ENCODE measurements at regions not wholly inside any gene's neighbourhood (a gene's known extent, or its start where the extent isn't known, plus 50 kb on each side); places are given as distances from the start of the nearest gene placed in this dataset.

- Mint-ChIP-seq H3K4me3 (no peak overlapping the region), H3K4me1 (peaks cover 5 to 6% of the 10 kb centered on the region in 2 experiments), H3K27me3 (ENCODE audit: low read depth) (no peaks in the 10 kb centered on the region; the same call in 1 of the 2 replicates), H3K9me3 (peaks cover 7 to 10% of the 10 kb centered on the region in 2 experiments; a peak in 4 of 5 replicates), H3K27ac (no peak overlapping the region), H3K36me3 (ENCODE audit: insufficient read depth in 1 of 3, low read depth in 3 of 3) (peaks cover 0 to 2% (median 0%) of the 10 kb centered on the region in 3 experiments; a peak in 1 of 7 replicates)
- no peak overlapping the region for H2BK20ac ChIP-seq (ENCODE audit: low read depth, low read length, poor library complexity, severe bottlenecking)
- H2AK5ac ChIP-seq (ENCODE audit: insufficient read length, low read length) = no peak overlapping the region
- no peak overlapping the region for H3K9ac ChIP-seq (ENCODE audit: extremely low read depth, insufficient read length, low read length)
- no peak overlapping the region for H3K56ac ChIP-seq (ENCODE audit: insufficient read length, low read depth, low read length)
- no peak overlapping the region for H2BK5ac ChIP-seq (ENCODE audit: insufficient read length, low read length)
- H2BK120ac ChIP-seq (ENCODE audit: low read depth, low read length, poor library complexity, severe bottlenecking) = no peak overlapping the region
- DNase-seq = no peak
- no peak overlapping the region for H3K4ac ChIP-seq (ENCODE audit: low read depth, low read length)
- no peak overlapping the region for H4K8ac ChIP-seq (replicated peaks; ENCODE audit: insufficient read length, low read depth, low read length)
- H3K27me3 ChIP-seq (ENCODE audit: insufficient read depth, low read length) = no peaks in the 10 kb centered on the region
- no peaks in the 10 kb centered on the region for H3K79me2 ChIP-seq (ENCODE audit: insufficient read depth, low read length)
- no peaks in the 10 kb centered on the region for H3K23me2 ChIP-seq (ENCODE audit: insufficient read length, low read depth, low read length, poor library complexity, severe bottlenecking)
- H3K4me1 ChIP-seq (ENCODE audit: insufficient read depth, low read length) = no peaks in the 10 kb centered on the region
- no peak overlapping the region for H2BK15ac ChIP-seq (ENCODE audit: low read depth, low read length)
- no peaks in the 10 kb centered on the region for H3K9me3 ChIP-seq (ENCODE audit: control insufficient read depth, low read depth, low read length)
- no peak for TF ChIP-seq CTCF (conservative IDR thresholded peaks at IDR 0.05)
- H2AFZ ChIP-seq (ENCODE audit: low read length) = no peak overlapping the region
- H3K14ac ChIP-seq (ENCODE audit: insufficient read depth, low read length) = no peak overlapping the region
- no peak overlapping the region for H3K4me2 ChIP-seq (ENCODE audit: insufficient read depth, insufficient read length, low read length)
- H3K23ac ChIP-seq (ENCODE audit: insufficient read length, low read depth, low read length) = no peak overlapping the region
- H4K5ac ChIP-seq (ENCODE audit: insufficient read length, low read depth, low read length) = no peak overlapping the region
- H3K18ac ChIP-seq (ENCODE audit: insufficient read length, low read depth, low read length) = no peak overlapping the region
- H4K20me1 ChIP-seq (ENCODE audit: control insufficient read depth, insufficient read depth, insufficient read length) = no peaks in the 10 kb centered on the region
- H4K91ac ChIP-seq (ENCODE audit: insufficient read length, low read depth, low read length) = no peak overlapping the region
- no peak overlapping the region for H3K27ac ChIP-seq (ENCODE audit: insufficient read length, low read depth, low read length)
- no peaks in the 10 kb centered on the region for H3K79me1 ChIP-seq (ENCODE audit: insufficient read depth, low read depth, low read length, poor library complexity, severe bottlenecking)
- no peak overlapping the region for H2BK12ac ChIP-seq (ENCODE audit: insufficient read length, low read depth, low read length)
- no peak overlapping the region for H3T11ph ChIP-seq (ENCODE audit: low read length)
Measured at GRCh38 chr2:133653056-133653455, 84.8 kb upstream of the NCKAP5 start.
